Astrocyte (in vitro differentiated cells and primary cell): ENCODE measurements at regions not wholly inside any gene's neighbourhood (a gene's known extent, or its start where the extent isn't known, plus 50 kb on each side); places are given as distances from the start of the nearest gene placed in this dataset.

Experiments used
- EZH2 ChIP-seq: IDR thresholded peaks from 2 replicates; pipeline ENCODE4 v1.6.1; 2012; ENCODE audit warnings: mild to moderate bottlenecking, low read length, inconsistent platforms; ENCODE audit not compliant: insufficient read depth
- TF ChIP-seq, protein P1 (sequence below): IDR thresholded peaks from 2 replicates; pipeline ENCODE4 v1.5.1; 2011; ENCODE audit warnings: low read depth, mild to moderate bottlenecking, inconsistent platforms, low read length, moderate library complexity; ENCODE audit not compliant: insufficient read depth

DNA sequence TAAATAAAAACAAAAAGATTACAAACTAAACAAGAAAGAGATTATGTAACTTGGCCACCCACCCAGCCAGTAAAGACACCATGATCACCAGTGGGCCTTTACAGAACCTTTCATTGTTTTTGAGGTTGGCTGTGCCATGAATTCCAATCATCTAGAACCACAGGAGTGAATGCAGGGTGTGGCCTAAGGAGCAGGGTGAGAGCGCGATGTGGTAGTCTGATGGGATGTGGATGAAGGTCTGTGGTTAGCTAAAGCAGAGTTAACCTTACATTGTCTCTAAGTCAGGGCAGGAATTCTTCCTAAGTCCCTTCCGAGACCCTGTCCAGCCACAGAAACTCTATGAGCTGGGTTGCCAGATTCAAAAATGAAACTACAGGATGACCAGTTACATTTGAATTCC is 54.0 kb upstream of the CDKN3 start:
- TF ChIP-seq, protein P1, sequence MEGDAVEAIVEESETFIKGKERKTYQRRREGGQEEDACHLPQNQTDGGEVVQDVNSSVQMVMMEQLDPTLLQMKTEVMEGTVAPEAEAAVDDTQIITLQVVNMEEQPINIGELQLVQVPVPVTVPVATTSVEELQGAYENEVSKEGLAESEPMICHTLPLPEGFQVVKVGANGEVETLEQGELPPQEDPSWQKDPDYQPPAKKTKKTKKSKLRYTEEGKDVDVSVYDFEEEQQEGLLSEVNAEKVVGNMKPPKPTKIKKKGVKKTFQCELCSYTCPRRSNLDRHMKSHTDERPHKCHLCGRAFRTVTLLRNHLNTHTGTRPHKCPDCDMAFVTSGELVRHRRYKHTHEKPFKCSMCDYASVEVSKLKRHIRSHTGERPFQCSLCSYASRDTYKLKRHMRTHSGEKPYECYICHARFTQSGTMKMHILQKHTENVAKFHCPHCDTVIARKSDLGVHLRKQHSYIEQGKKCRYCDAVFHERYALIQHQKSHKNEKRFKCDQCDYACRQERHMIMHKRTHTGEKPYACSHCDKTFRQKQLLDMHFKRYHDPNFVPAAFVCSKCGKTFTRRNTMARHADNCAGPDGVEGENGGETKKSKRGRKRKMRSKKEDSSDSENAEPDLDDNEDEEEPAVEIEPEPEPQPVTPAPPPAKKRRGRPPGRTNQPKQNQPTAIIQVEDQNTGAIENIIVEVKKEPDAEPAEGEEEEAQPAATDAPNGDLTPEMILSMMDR: no peak
- no peak for TF ChIP-seq EZH2
